ENCODE measurements at regions not wholly inside any gene's neighbourhood (a gene's known extent, or its start where the extent isn't known, plus 50 kb on each side); places are given as distances from the start of the nearest gene placed in this dataset.

DNA sequence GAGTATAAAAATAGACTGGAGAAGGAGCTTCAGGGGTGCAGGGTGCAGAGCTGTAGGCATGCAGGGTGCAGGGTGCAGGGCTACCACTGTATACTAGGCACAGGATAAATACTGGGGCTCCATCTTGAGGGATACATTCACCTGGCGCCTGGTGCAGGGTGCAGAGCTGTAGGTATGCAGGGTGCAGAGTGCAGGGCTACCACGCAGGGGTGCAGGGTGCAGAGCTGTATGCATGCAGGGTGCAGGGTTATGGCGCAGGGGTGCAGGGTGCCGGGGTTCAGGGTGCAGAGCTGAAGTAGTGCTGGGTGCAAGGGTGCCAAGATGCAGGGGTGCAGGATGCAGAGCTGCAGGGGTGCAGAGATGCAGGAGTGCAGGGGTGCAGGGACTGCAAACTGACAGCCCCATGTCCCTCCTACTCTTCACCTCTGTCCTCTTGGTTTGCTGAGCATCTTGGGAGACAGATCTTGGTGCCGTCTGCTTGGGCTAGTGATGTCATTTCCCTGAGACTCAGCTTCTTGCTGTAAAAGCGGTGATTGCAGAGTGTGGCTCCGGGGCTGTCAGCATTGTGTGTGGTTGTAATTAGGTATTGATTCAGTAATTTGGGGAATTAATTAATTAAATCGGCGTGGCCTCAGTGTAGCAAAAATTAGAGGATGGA, 91.2 kb downstream of the ADRA2C start:
- no peak for TF ChIP-seq ZFX (IDR thresholded peaks at IDR 0.05)
- TF ChIP-seq, protein P1, sequence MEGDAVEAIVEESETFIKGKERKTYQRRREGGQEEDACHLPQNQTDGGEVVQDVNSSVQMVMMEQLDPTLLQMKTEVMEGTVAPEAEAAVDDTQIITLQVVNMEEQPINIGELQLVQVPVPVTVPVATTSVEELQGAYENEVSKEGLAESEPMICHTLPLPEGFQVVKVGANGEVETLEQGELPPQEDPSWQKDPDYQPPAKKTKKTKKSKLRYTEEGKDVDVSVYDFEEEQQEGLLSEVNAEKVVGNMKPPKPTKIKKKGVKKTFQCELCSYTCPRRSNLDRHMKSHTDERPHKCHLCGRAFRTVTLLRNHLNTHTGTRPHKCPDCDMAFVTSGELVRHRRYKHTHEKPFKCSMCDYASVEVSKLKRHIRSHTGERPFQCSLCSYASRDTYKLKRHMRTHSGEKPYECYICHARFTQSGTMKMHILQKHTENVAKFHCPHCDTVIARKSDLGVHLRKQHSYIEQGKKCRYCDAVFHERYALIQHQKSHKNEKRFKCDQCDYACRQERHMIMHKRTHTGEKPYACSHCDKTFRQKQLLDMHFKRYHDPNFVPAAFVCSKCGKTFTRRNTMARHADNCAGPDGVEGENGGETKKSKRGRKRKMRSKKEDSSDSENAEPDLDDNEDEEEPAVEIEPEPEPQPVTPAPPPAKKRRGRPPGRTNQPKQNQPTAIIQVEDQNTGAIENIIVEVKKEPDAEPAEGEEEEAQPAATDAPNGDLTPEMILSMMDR (conservative IDR thresholded peaks at IDR 0.05) = no peak
- no peak overlapping the region for H3K27ac ChIP-seq

DNA sequence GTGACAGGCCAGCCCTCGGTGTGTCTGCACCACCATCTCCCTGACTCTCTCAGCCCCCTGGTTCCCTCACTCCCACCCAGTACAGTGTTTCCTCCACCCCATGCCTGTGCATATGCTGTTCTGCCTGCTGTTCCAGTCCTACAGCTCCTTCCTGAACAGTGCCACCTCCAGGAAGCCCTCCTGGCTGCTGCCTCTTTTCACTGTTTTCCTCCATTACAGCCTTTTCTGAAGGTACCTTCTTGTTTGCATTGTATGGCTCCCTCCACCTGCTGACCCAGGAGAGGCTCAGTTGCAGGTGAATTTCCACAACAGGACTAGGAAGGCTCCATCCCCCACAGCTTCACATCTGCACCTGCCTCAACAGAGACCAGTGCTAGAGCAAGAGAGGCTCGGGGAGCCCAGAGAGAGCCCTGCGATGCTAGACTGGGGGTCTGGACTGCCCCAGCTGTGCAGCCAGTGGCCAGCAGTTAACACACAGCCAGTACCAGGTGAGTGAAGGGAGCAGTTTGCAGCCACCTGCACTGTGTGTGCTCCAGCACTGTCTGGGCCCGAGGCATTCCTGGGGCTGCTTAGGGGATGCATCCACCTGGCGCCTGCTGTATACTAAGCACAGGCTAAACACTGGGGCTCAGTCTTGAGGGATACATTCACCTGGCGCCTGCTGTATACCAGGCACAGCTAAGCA, 92.0 kb downstream of the ADRA2C start:
- H3K27ac ChIP-seq = no peak overlapping the region
- TF ChIP-seq ZFX (IDR thresholded peaks at IDR 0.05) = no peak
- TF ChIP-seq, protein P1 (conservative IDR thresholded peaks at IDR 0.05) = no peak

DNA sequence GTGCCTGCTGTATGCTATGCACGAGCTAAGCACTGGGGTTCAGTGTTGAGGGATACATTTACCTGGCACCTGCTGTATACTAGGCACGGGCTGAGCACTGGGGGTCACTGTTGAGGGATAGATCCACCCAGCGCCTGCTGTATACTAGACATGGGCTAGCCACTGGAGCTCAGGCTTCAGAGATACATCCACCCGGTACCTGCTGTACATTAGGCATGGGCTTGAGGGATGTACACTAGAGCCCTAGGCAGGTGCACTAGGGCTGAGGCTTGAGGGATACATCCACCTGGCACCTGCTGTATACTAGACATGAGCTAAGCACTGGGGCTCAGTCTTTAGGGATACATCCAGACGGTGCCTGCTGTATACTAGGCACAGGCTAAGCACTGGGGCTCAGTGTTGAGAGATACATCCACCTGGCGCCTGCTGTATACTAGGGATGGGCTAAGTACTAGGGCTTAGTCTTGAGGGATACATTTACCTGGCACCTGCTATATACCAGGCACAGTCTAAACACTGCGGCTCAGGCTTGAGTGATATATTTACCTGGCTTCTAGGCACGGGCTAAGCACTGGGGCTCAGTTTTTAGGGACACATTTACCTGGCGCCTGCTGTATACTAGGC, 92.7 kb downstream of the ADRA2C start:
- TF ChIP-seq ZFX (IDR thresholded peaks at IDR 0.05) = no peak
- TF ChIP-seq, protein P1 (conservative IDR thresholded peaks at IDR 0.05) = no peak

DNA sequence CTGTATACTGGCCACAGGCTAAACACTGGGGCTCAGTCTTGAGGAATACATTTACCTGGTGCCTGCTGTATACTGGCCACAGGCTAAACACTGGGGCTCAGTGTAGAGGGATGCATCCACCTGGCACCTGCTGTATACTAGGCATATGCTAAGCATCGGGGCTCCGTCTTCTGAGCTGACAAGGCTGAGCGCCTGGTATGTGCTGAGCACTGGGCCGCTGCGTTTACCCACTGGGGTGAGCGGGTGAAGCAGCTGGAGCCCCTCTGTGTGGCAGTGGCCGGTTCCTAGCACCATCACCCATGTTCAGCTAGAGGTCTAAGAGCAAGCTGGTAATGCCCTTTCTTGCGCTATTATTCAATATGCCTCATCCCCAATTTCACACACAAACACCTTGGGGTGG, 93.4 kb downstream of the ADRA2C start:
- TF ChIP-seq, protein P1 (conservative IDR thresholded peaks at IDR 0.05) = no peak
- no peak for TF ChIP-seq ZFX (IDR thresholded peaks at IDR 0.05)

More for the DNA sequence above, 92.7 kb downstream of the ADRA2C start:
- H3K27ac ChIP-seq = no peak overlapping the region

DNA sequence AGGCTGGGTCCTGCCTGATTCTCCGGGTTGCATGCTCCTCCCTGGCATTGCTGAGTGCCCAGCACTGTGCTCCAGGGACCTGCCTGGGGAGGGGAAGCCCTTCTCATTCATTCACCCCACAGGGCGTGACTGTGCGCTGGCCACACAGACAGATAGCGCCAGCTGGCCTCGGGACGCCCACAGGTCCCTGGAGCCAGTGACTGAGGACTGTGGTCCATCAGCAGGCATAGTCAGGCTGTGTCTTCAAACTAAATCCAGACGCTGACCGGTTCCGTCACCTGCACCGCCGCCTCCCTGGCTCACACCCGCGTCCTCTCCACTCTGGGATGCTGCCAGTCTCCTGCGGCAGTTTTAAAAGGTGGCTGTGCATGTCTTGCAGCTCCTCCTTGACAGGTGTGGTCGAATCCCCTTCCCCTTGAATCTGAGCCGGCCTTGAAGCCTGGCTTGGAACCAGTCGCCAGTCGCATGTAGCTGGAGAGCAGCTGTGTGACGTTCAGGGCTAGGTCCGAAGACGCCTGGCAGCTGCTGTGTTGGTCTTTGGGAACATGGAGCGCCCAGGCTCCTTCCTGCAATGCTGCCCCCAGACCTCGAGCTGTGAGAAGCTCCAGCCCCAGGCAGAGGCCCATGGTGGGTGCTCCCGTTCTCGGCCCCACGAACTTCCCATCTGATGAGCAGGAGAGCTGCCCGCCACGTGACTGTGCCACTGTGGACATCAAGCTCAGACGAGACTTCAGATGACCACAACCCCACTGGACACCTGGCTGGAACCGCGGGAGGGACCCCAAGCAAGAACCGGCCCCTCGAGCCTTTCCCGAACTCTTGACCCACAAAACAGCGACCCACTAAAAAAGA, 94.1 kb downstream of the ADRA2C start:
- no peak for TF ChIP-seq ZFX (IDR thresholded peaks at IDR 0.05)
- TF ChIP-seq, protein P1 (conservative IDR thresholded peaks at IDR 0.05) = no peak
- no peak overlapping the region for H3K27ac ChIP-seq

More for the DNA sequence above, 93.4 kb downstream of the ADRA2C start:
- no peak overlapping the region for H3K27ac ChIP-seq

DNA sequence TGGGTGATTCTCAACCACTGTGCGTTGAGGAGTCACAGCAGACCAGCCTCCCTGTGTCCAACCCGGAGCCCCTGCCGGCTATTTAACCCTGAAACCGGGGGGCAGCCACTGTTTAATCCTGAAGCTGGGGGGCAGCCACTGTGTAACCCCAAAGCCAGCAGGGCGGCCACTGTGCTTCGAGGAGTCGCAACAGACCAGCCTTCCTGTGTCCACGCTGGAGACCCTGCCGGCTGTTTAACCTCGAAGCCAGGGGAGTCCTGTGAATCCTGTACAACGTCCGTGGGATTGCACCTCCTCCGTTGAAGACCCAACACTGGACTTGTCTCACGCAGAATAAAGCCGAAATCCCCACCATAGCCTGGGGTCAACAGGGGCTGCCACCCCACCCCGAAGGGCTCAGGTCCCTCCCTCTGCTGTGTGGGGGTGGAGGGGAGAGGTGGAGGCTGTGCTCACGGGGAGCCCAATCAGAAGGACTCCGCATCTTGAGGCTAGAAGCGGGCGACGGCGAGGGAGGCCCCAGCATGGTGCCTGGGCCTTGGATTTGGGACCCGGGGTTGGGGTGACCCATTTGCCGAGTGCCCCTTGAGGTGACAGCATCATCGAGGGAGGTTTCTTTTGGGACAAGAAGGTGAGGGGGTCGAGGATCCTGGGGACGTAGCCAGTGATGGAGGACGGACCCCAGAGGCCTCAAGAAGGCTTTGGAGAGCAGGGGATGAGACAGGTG, 94.9 kb downstream of the ADRA2C start:
- TF ChIP-seq ZFX (IDR thresholded peaks at IDR 0.05) = no peak
- TF ChIP-seq, protein P1 (conservative IDR thresholded peaks at IDR 0.05) = no peak

More for the DNA sequence above, 94.9 kb downstream of the ADRA2C start:
- H3K27ac ChIP-seq = no peak overlapping the region
